CD4-positive, alpha-beta T cell (primary cell): ENCODE measurements at regions not wholly inside any gene's neighbourhood (a gene's known extent, or its start where the extent isn't known, plus 50 kb on each side); places are given as distances from the start of the nearest gene placed in this dataset.

Experiments
- ATAC-seq: fragments of 200-7000 bp; cut with Tn5 transposase; one replicate; pipeline ENCODE4 v1.10.0; 2022; ENCODE audit warnings: mild to moderate bottlenecking; ENCODE audit not compliant: poor library complexity
- CTCF ChIA-PET: fragments of 350-600 bp; sonication (Branson Sonifier 250); formaldehyde crosslinking; loops from one replicate; lab custom pipeline; 2021; ENCODE audit warnings: antibody characterized with exemption, inconsistent platforms; lab: Charles Lee
- POLR2A ChIA-PET: fragments of 350-600 bp; sonication (Branson Sonifier 250); formaldehyde crosslinking; loops from one replicate; lab custom pipeline; 2021; ENCODE audit warnings: antibody characterized with exemption, inconsistent platforms; lab: Charles Lee
- DNase-seq, 14 experiments: peaks; one replicate each; pipeline ENCODE4 v3.0.0-alpha.2; 2013 to 2020; ENCODE audit warnings: mixed read lengths in 2 of 14
- H3K27ac ChIP-seq, 2 donors: one replicate each; pipeline versions ENCODE4 v1.5.1 to v1.7.0; 2013; ENCODE audit warnings: low read length in 2 of 2, low read depth in 1 of 2, mild to moderate bottlenecking in 1 of 2
- H3K27me3 ChIP-seq, 2 experiments: 1 replicate in 1 of 2; 2 replicates in 1 of 2; pipeline versions ENCODE4 v1.6.1 to v1.7.0; 2013; ENCODE audit warnings: low read length in 2 of 2, control low read depth in 1 of 2, mild to moderate bottlenecking in 1 of 2, moderate library complexity in 1 of 2; ENCODE audit not compliant: insufficient read depth in 2 of 2, control insufficient read depth in 1 of 2
- H3K36me3 ChIP-seq: one replicate; pipeline ENCODE4 v1.6.1; 2013; ENCODE audit warnings: low read length, control low read depth; ENCODE audit not compliant: insufficient read depth
- H3K4me1 ChIP-seq: one replicate; pipeline ENCODE4 v1.6.1; 2013; ENCODE audit warnings: low read length, control low read depth; ENCODE audit not compliant: insufficient read depth
- H3K4me3 ChIP-seq: one replicate; pipeline ENCODE4 v1.5.1; 2013; ENCODE audit warnings: mild to moderate bottlenecking, low read length, moderate library complexity
- H3K9me3 ChIP-seq, 2 experiments: 1 replicate in 1 of 2; 2 replicates in 1 of 2; pipeline versions ENCODE4 v1.6.1 to v1.7.0; 2013; ENCODE audit warnings: low read length in 2 of 2, mild to moderate bottlenecking in 2 of 2, control low read depth in 1 of 2, moderate library complexity in 1 of 2; ENCODE audit not compliant: control insufficient read depth in 1 of 2, insufficient read depth in 1 of 2
- H3K27ac Mint-ChIP-seq: one replicate; pipeline ENCODE4 v1.8.0; 2020; ENCODE audit warnings: mixed read lengths
- H3K27me3 Mint-ChIP-seq: one replicate; pipeline ENCODE4 v1.8.0; 2021; ENCODE audit warnings: mixed read lengths
- H3K36me3 Mint-ChIP-seq: one replicate; pipeline ENCODE4 v1.8.0; 2021; ENCODE audit warnings: low read depth, mixed read lengths
- H3K4me1 Mint-ChIP-seq: one replicate; pipeline ENCODE4 v1.8.0; 2021; ENCODE audit warnings: low read depth, mixed read lengths
- H3K4me3 Mint-ChIP-seq: one replicate; pipeline ENCODE4 v1.8.0; 2020; ENCODE audit warnings: mild to moderate bottlenecking, mixed read lengths
- H3K9me3 Mint-ChIP-seq: one replicate; pipeline ENCODE4 v1.8.0; 2020; ENCODE audit warnings: mixed read lengths
- intact Hi-C, 2 experiments: fragments of 100-400 bp; cut with DNase I in 1 of 2; cut with micrococcal nuclease in 1 of 2; formaldehyde crosslinking; loops; one replicate each; pipeline versions ENCODE4 v1.15.1 to v1.9.0; 2023 to 2025; cut with DNase I, micrococcal nuclease
- TF ChIP-seq, protein P1 (sequence below): fragments of 200-600 bp; IDR thresholded peaks from one replicate; pipeline ENCODE4 v1.8.0; 2022; ENCODE audit warnings: antibody characterized with exemption, mild to moderate bottlenecking

DNA sequence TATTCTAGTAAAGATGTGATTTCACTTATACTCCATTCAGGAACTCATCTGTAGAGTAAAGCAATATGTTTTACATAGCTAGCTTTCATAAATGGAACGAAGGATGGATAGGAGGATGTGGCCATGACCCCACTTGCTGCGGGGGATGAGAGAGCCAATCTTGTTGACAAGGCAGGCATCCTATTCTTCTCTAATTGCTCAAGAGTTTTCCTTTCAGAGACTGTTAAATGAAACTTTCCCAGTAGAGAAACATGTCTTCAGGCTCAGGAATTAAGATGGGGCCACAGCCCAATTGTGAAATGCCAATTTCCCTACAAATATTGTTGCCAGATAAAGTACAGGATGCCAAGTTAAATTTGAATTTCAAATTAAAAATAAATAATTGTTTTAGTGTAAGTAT is 196.2 kb upstream of the TUT7 start:
- intact Hi-C loops: no loop called here
- DNase-seq (no peak), ATAC-seq (no peak)
- Mint-ChIP-seq H3K9me3 (no peaks in the 10 kb centered on the region), H3K27me3 (peaks cover 34% of the 10 kb centered on the region), H3K4me3 (no peak overlapping the region), H3K36me3 (no peaks in the 10 kb centered on the region), H3K4me1 (no peaks in the 10 kb centered on the region), H3K27ac (no peak overlapping the region)
- H3K36me3 ChIP-seq: no peaks in the 10 kb centered on the region
- POLR2A ChIA-PET: no interaction called here
- TF ChIP-seq, protein P1, sequence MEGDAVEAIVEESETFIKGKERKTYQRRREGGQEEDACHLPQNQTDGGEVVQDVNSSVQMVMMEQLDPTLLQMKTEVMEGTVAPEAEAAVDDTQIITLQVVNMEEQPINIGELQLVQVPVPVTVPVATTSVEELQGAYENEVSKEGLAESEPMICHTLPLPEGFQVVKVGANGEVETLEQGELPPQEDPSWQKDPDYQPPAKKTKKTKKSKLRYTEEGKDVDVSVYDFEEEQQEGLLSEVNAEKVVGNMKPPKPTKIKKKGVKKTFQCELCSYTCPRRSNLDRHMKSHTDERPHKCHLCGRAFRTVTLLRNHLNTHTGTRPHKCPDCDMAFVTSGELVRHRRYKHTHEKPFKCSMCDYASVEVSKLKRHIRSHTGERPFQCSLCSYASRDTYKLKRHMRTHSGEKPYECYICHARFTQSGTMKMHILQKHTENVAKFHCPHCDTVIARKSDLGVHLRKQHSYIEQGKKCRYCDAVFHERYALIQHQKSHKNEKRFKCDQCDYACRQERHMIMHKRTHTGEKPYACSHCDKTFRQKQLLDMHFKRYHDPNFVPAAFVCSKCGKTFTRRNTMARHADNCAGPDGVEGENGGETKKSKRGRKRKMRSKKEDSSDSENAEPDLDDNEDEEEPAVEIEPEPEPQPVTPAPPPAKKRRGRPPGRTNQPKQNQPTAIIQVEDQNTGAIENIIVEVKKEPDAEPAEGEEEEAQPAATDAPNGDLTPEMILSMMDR: no peak
- no peaks in the 10 kb centered on the region for H3K27me3 ChIP-seq
- no peaks in the 10 kb centered on the region for H3K4me1 ChIP-seq
- no peak overlapping the region for H3K4me3 ChIP-seq
- CTCF ChIA-PET: no interaction called here
- H3K9me3 ChIP-seq: peaks cover 0 to 2% of the 10 kb centered on the region in 2 experiments
- no peak overlapping the region for H3K27ac ChIP-seq

DNA sequence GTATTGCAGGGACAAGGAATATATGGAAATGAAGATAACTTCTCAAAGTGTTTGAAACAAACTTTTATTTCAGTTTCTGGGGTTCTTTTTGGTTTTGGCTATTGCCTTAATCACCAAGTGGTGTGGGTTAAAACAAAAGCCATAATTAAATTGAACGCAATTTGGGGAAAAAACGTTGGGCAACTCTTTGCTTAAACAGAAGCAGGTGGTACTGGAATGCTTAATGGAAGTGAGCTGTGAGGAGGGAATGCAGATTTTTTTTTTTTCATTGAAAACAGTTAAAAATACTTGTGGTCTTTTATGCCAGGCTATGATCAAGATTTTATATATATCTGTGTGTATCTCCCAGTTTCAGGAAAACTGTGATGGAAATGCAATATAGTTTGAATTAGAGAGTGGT is 195.7 kb upstream of the TUT7 start:
- Histone ChIP-seq H3K4me3 (no peak overlapping the region), H3K4me1 (no peaks in the 10 kb centered on the region), H3K27me3 (no peaks in the 10 kb centered on the region), H3K9me3 (peaks cover 0 to 4% of the 10 kb centered on the region in 2 experiments), H3K36me3 (no peaks in the 10 kb centered on the region), H3K27ac (no peak overlapping the region)
- CTCF ChIA-PET: no interaction called here
- POLR2A ChIA-PET: no interaction called here
- intact Hi-C loops: no loop called here
- Mint-ChIP-seq H3K9me3 (no peaks in the 10 kb centered on the region), H3K27ac (no peak overlapping the region), H3K4me3 (no peak overlapping the region), H3K27me3 (peaks cover 34% of the 10 kb centered on the region), H3K4me1 (no peaks in the 10 kb centered on the region), H3K36me3 (no peaks in the 10 kb centered on the region)
- DNase-seq (no peak), ATAC-seq (no peak)
- TF ChIP-seq, protein P1: no peak

DNA sequence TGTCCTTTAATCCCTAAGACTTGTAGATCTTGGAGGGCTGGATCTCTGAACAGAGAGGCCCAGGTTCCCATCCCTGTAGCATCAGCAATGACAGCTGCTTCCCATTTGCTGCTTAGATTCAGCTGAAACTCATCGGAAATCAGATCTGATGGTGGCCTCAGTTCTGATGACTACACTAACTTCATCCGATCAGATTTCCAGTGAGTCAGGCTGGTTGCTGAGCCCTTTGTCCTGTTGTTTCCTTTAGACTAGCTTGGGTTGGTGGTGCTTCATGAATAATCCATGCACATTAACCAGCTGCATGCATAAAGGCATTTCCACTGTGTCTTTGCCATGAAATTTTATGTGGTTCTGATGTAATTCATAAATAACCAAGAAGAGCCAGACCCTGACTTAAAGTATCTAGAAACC is 195.2 kb upstream of the TUT7 start:
- Mint-ChIP-seq H3K27me3 (peaks cover 31% of the 10 kb centered on the region), H3K4me1 (no peaks in the 10 kb centered on the region)
- POLR2A ChIA-PET: no interaction called here

More for the DNA sequence above, 195.2 kb upstream of the TUT7 start:
- Mint-ChIP-seq H3K36me3 (no peaks in the 10 kb centered on the region), H3K27ac (no peak overlapping the region), H3K4me3 (no peak overlapping the region), H3K9me3 (no peaks in the 10 kb centered on the region)
- DNase-seq (no peak), ATAC-seq (no peak)
- no peak overlapping the region for H3K4me3 ChIP-seq
- H3K27me3 ChIP-seq: no peaks in the 10 kb centered on the region
- TF ChIP-seq, protein P1: no peak
- CTCF ChIA-PET: no interaction called here
- H3K27ac ChIP-seq: no peak overlapping the region
- H3K9me3 ChIP-seq: peaks cover 0 to 4% of the 10 kb centered on the region in 2 experiments
- intact Hi-C loops: no loop called here
- H3K4me1 ChIP-seq: no peaks in the 10 kb centered on the region
- H3K36me3 ChIP-seq: no peaks in the 10 kb centered on the region
